Transverse colon (tissue), 4 donors: ENCODE measurements at regions not wholly inside any gene's neighbourhood (a gene's known extent, or its start where the extent isn't known, plus 50 kb on each side); places are given as distances from the start of the nearest gene placed in this dataset.

Experiments
- POLR2AphosphoS5 ChIP-seq, 3 donors: sonication (generic); formaldehyde crosslinking; IDR thresholded peaks; one replicate each; pipeline ENCODE4 v1.6.1; 2016; ENCODE audit warnings: antibody characterized with exemption in 3 of 3
- TF ChIP-seq, protein P1 (sequence below), 5 experiments: fragments of 200-600 bp in 3 of 5; fragments of 450-650 bp in 2 of 5; sonication (generic) in 3 of 5; IDR thresholded peaks; 1 replicate in 2 of 5; 2 replicates in 3 of 5; pipeline ENCODE4 v1.5.1; 2016 to 2017; ENCODE audit warnings: antibody characterized with exemption in 5 of 5, inconsistent platforms in 3 of 5, mild to moderate bottlenecking in 2 of 5, moderate library complexity in 1 of 5

DNA sequence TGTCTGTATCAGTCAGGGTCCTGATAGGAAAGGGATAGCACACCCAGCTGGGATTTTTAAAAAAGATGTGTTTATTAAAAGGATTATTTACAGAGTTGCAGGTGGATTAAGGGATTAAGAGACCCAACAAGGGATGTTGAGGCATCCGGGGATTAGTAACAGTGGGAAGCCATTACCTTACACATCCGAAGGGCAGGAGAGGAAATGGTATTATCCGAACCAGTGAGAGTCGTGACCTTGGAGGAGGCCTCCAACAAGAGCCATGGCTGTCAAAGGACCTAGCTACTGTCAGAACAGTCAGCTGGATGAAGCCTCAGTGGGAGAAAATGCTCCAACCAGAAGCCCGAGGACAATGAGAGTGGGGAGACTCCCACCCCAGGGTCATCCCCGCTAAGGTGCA is 146.3 kb upstream of the KRAS start:
- TF ChIP-seq, protein P1, sequence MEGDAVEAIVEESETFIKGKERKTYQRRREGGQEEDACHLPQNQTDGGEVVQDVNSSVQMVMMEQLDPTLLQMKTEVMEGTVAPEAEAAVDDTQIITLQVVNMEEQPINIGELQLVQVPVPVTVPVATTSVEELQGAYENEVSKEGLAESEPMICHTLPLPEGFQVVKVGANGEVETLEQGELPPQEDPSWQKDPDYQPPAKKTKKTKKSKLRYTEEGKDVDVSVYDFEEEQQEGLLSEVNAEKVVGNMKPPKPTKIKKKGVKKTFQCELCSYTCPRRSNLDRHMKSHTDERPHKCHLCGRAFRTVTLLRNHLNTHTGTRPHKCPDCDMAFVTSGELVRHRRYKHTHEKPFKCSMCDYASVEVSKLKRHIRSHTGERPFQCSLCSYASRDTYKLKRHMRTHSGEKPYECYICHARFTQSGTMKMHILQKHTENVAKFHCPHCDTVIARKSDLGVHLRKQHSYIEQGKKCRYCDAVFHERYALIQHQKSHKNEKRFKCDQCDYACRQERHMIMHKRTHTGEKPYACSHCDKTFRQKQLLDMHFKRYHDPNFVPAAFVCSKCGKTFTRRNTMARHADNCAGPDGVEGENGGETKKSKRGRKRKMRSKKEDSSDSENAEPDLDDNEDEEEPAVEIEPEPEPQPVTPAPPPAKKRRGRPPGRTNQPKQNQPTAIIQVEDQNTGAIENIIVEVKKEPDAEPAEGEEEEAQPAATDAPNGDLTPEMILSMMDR (IDR thresholded peaks at IDR 0.05): no peak
- no peak for TF ChIP-seq POLR2AphosphoS5 (IDR thresholded peaks at IDR 0.05)
